ENCODE measurements at regions not wholly inside any gene's neighbourhood (a gene's known extent, or its start where the extent isn't known, plus 50 kb on each side); places are given as distances from the start of the nearest gene placed in this dataset.

GRCh38 chr3:190194506-190194905 lies 73.8 kb upstream of the P3H2 start:
- H3K79me2 ChIP-seq (ENCODE audit: control insufficient read depth, insufficient read depth, low read length): no peaks in the 10 kb centered on the region
- H4K20me1 ChIP-seq (ENCODE audit: control insufficient read depth, extremely low read depth, insufficient read depth, low read length): no peaks in the 10 kb centered on the region
- no peaks in the 10 kb centered on the region for H3K36me3 ChIP-seq (ENCODE audit: control insufficient read depth, insufficient read depth, low read length)
- no peak overlapping the region for H3K27ac ChIP-seq (ENCODE audit: insufficient read depth, low read length)
- H3K4me2 ChIP-seq (ENCODE audit: extremely low read depth, insufficient read depth, low read length): no peak overlapping the region
- TF ChIP-seq CTCF (conservative IDR thresholded peaks at IDR 0.05 in 1 of 2, IDR thresholded peaks at IDR 0.05 in 1 of 2; ENCODE audit: low read depth in 1 of 2, low read length in 2 of 2) (no peak), EZH2 (IDR thresholded peaks at IDR 0.05; ENCODE audit: low read length, missing control alignments) (no peak)
- no peak overlapping the region for H3K4me3 ChIP-seq (replicated peaks in 1 of 4; ENCODE audit: control extremely low read depth in 1 of 4, insufficient read depth in 1 of 4, low read depth in 3 of 4, low read length in 4 of 4)
- no peaks in the 10 kb centered on the region for H3K4me1 ChIP-seq (ENCODE audit: control insufficient read depth, extremely low read depth, insufficient read depth, low read length)
- no peak for DNase-seq (ENCODE audit: low read depth in 2 of 2)
- no peak overlapping the region for H2AFZ ChIP-seq (ENCODE audit: low read length)
- H3K9ac ChIP-seq (ENCODE audit: insufficient read depth, low read length): no peak overlapping the region
- H3K27me3 ChIP-seq (ENCODE audit: control insufficient read depth, insufficient read depth, low read length): no peaks in the 10 kb centered on the region
- H3K9me3 ChIP-seq (ENCODE audit: control insufficient read depth, insufficient read depth, low read depth, low read length): no peaks in the 10 kb centered on the region

DNA sequence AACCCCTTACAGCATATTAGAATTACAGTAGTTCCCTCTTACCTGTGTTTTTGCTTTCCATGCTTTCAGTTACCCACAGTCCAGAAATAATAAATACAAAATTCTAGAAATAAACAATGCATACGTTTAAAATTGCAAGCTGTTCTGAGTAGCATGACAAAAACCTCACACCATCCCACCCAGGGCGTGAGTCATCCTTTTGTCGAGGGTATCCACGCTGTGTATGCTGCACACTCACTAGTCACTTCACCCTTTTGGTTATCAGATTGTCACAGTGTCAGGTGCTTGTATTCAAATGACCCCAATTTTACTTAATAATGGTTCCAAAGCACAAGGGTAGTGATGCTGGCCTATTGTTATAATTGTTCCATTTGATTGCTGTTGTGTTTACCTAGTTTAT lies 72.5 kb upstream of the P3H2 start:
- TF ChIP-seq CTCF (conservative IDR thresholded peaks at IDR 0.05 in 1 of 2, IDR thresholded peaks at IDR 0.05 in 1 of 2; ENCODE audit: low read depth in 1 of 2, low read length in 2 of 2) (no peak), EZH2 (IDR thresholded peaks at IDR 0.05; ENCODE audit: low read length, missing control alignments) (no peak)
- Histone ChIP-seq H3K4me1 (ENCODE audit: control insufficient read depth, extremely low read depth, insufficient read depth, low read length) (no peaks in the 10 kb centered on the region), H4K20me1 (ENCODE audit: control insufficient read depth, extremely low read depth, insufficient read depth, low read length) (no peaks in the 10 kb centered on the region), H3K9me3 (ENCODE audit: control insufficient read depth, insufficient read depth, low read depth, low read length) (no peaks in the 10 kb centered on the region), H3K27me3 (ENCODE audit: control insufficient read depth, insufficient read depth, low read length) (no peaks in the 10 kb centered on the region), H3K27ac (ENCODE audit: insufficient read depth, low read length) (no peak overlapping the region), H3K4me3 (replicated peaks in 1 of 4; ENCODE audit: control extremely low read depth in 1 of 4, insufficient read depth in 1 of 4, low read depth in 3 of 4, low read length in 4 of 4) (no peak overlapping the region), H3K9ac (ENCODE audit: insufficient read depth, low read length) (no peak overlapping the region), H2AFZ (ENCODE audit: low read length) (no peak overlapping the region), H3K4me2 (ENCODE audit: extremely low read depth, insufficient read depth, low read length) (no peak overlapping the region), H3K79me2 (ENCODE audit: control insufficient read depth, insufficient read depth, low read length) (no peaks in the 10 kb centered on the region), H3K36me3 (ENCODE audit: control insufficient read depth, insufficient read depth, low read length) (no peaks in the 10 kb centered on the region)
- DNase-seq (ENCODE audit: low read depth in 2 of 2): peak in 1 of 2 donors; percentile 54

DNA sequence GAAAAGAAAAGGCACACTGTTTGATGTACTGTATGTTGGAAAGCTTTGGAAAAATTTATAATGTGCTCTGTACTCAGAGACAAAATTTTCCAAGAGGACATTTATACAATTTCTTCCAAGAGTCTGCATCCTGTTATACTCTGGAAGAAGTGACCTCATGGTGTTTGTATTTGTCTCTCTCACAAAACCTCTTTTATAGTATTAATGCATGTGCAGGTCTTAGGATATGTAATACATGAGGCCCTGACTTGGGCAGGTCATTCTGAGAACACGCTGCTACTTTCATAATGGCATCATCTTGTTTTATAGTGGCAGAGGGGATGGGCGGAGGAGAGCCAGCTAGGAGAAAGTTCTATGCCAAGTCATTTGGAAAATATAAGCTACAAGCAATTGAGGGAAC lies 72.0 kb upstream of the P3H2 start:
- Histone ChIP-seq H3K9me3 (ENCODE audit: control insufficient read depth, insufficient read depth, low read depth, low read length) (no peaks in the 10 kb centered on the region), H3K27me3 (ENCODE audit: control insufficient read depth, insufficient read depth, low read length) (no peaks in the 10 kb centered on the region), H3K36me3 (ENCODE audit: control insufficient read depth, insufficient read depth, low read length) (no peaks in the 10 kb centered on the region), H3K27ac (ENCODE audit: insufficient read depth, low read length) (no peak overlapping the region), H3K4me1 (ENCODE audit: control insufficient read depth, extremely low read depth, insufficient read depth, low read length) (no peaks in the 10 kb centered on the region), H3K9ac (ENCODE audit: insufficient read depth, low read length) (no peak overlapping the region), H4K20me1 (ENCODE audit: control insufficient read depth, extremely low read depth, insufficient read depth, low read length) (no peaks in the 10 kb centered on the region), H3K79me2 (ENCODE audit: control insufficient read depth, insufficient read depth, low read length) (no peaks in the 10 kb centered on the region), H3K4me3 (replicated peaks in 1 of 4; ENCODE audit: control extremely low read depth in 1 of 4, insufficient read depth in 1 of 4, low read depth in 3 of 4, low read length in 4 of 4) (no peak overlapping the region), H3K4me2 (ENCODE audit: extremely low read depth, insufficient read depth, low read length) (no peak overlapping the region), H2AFZ (ENCODE audit: low read length) (no peak overlapping the region)
- TF ChIP-seq EZH2 (IDR thresholded peaks at IDR 0.05; ENCODE audit: low read length, missing control alignments): no peak
- TF ChIP-seq CTCF (conservative IDR thresholded peaks at IDR 0.05 in 1 of 2, IDR thresholded peaks at IDR 0.05 in 1 of 2; ENCODE audit: low read depth in 1 of 2, low read length in 2 of 2): no peak
- DNase-seq (ENCODE audit: low read depth in 2 of 2): peak in 1 of 2 donors; percentile 22
